Chondrocyte (in vitro differentiated cells): ENCODE measurements at regions not wholly inside any gene's neighbourhood (a gene's known extent, or its start where the extent isn't known, plus 50 kb on each side); places are given as distances from the start of the nearest gene placed in this dataset.

ENCODE experiments used
- DNase-seq: peaks from one replicate; pipeline ENCODE4 v3.0.0; 2021; ENCODE audit warnings: mixed read lengths, low spot score
- H3K27ac Mint-ChIP-seq: one replicate; pipeline ENCODE4 v1.8.0; 2021; ENCODE audit warnings: mild to moderate bottlenecking, moderate library complexity, mixed read lengths; ENCODE audit not compliant: unreplicated experiment
- H3K27me3 Mint-ChIP-seq: 2 replicates; pipeline ENCODE4 v1.8.0; 2021; ENCODE audit warnings: low read depth, mixed read lengths
- H3K36me3 Mint-ChIP-seq: 2 replicates; pipeline ENCODE4 v1.8.0; 2021; ENCODE audit warnings: low read depth, mixed read lengths
- H3K4me1 Mint-ChIP-seq: 2 replicates; pipeline ENCODE4 v1.8.0; 2021; ENCODE audit warnings: low read depth, mild to moderate bottlenecking, mixed read lengths
- H3K4me3 Mint-ChIP-seq: one replicate; pipeline ENCODE4 v1.8.0; 2021; ENCODE audit warnings: mild to moderate bottlenecking, moderate library complexity, mixed read lengths; ENCODE audit not compliant: unreplicated experiment
- H3K9me3 Mint-ChIP-seq: 2 replicates; pipeline ENCODE4 v1.8.0; 2021; ENCODE audit warnings: low read depth, mixed read lengths
- TF ChIP-seq, protein P1 (sequence below): fragments of 200-600 bp; sonication (generic); IDR thresholded peaks from 2 replicates; pipeline ENCODE4 v1.5.0; 2021; ENCODE audit warnings: antibody characterized with exemption, mild to moderate bottlenecking, moderate library complexity

- Mint-ChIP-seq H3K9me3 (peaks cover 4% of the 10 kb centered on the region), H3K27me3 (peaks cover 6% of the 10 kb centered on the region), H3K27ac (no peak overlapping the region), H3K36me3 (no peaks in the 10 kb centered on the region), H3K4me1 (peaks cover 14% of the 10 kb centered on the region), H3K4me3 (no peak overlapping the region)
- DNase-seq, result no peak
- TF ChIP-seq, protein P1, sequence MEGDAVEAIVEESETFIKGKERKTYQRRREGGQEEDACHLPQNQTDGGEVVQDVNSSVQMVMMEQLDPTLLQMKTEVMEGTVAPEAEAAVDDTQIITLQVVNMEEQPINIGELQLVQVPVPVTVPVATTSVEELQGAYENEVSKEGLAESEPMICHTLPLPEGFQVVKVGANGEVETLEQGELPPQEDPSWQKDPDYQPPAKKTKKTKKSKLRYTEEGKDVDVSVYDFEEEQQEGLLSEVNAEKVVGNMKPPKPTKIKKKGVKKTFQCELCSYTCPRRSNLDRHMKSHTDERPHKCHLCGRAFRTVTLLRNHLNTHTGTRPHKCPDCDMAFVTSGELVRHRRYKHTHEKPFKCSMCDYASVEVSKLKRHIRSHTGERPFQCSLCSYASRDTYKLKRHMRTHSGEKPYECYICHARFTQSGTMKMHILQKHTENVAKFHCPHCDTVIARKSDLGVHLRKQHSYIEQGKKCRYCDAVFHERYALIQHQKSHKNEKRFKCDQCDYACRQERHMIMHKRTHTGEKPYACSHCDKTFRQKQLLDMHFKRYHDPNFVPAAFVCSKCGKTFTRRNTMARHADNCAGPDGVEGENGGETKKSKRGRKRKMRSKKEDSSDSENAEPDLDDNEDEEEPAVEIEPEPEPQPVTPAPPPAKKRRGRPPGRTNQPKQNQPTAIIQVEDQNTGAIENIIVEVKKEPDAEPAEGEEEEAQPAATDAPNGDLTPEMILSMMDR, result no peak
Observed at GRCh38 chr6:14619419-14619781, 501.8 kb downstream of the CD83 start.

GRCh38 chr6:14620522-14620921 lies 502.9 kb downstream of the CD83 start:
- TF ChIP-seq, protein P1, result no peak

DNA sequence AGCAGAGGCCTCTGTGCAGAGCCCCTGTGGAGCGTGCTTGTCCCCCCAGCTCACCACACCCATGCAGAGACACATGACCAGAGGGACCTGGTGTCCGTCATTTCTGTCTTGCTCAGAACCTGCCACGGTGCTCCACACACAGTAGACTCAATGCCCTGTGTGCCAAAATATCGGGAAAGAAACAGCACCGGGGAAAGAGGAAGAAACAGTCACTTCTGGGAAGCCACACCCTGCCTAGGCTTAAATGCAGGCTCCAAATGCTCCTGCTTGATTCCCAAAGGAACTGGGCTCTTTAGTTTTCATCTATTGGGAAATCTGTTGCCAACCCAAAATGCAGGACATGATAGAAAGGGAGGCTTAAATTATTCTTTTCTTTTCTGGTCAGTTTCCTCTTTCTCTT lies 503.9 kb downstream of the CD83 start:
- Mint-ChIP-seq H3K36me3 (no peaks in the 10 kb centered on the region), H3K9me3 (no peaks in the 10 kb centered on the region), H3K27me3 (peaks cover 11% of the 10 kb centered on the region), H3K27ac (no peak overlapping the region), H3K4me3 (no peak overlapping the region), H3K4me1 (peaks cover 14% of the 10 kb centered on the region)
- TF ChIP-seq, protein P1, result no peak
- no peak for DNase-seq

More at GRCh38 chr6:14620522-14620921, 502.9 kb downstream of the CD83 start:
- Mint-ChIP-seq H3K4me3 (no peak overlapping the region), H3K27ac (no peak overlapping the region), H3K9me3 (peaks cover 1% of the 10 kb centered on the region), H3K36me3 (no peaks in the 10 kb centered on the region), H3K4me1 (peaks cover 14% of the 10 kb centered on the region), H3K27me3 (peaks cover 10% of the 10 kb centered on the region)
- no peak for DNase-seq

DNA sequence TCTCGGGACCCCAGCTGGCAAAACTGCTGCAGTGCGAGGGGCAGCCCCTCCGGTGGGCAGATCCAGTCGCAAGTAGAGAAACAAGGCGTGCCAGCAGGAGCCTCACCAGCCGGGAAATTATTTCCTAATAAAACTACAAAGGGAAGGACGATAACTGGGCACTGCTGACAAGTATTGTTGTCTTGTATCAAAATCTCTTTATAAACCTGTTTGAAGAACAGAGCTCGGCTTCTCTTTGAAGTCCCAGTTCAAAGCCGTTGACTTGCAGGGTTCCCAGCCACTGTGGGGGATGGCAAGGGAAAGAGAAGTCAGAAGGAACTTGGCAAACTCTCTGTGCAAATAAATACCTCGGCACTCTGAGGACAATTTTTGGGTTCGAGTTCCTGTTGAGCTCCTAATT lies 504.5 kb downstream of the CD83 start:
- H3K36me3 Mint-ChIP-seq, result no peaks in the 10 kb centered on the region
- no peak for DNase-seq
- H3K27ac Mint-ChIP-seq, result no peak overlapping the region
- H3K27me3 Mint-ChIP-seq, result peaks cover 11% of the 10 kb centered on the region
- TF ChIP-seq, protein P1, result no peak
- peaks cover 2% of the 10 kb centered on the region for H3K9me3 Mint-ChIP-seq
- no peak overlapping the region for H3K4me3 Mint-ChIP-seq
- H3K4me1 Mint-ChIP-seq, result peaks cover 14% of the 10 kb centered on the region

GRCh38 chr6:14622909-14623505 lies 505.4 kb downstream of the CD83 start:
- no peak overlapping the region for H3K27ac Mint-ChIP-seq

More at GRCh38 chr6:14622909-14623505, 505.4 kb downstream of the CD83 start:
- DNase-seq, result no peak
- Mint-ChIP-seq H3K4me3 (no peak overlapping the region), H3K36me3 (no peaks in the 10 kb centered on the region), H3K4me1 (peaks cover 14% of the 10 kb centered on the region), H3K9me3 (peaks cover 8% of the 10 kb centered on the region), H3K27me3 (peaks cover 11% of the 10 kb centered on the region)
- TF ChIP-seq, protein P1, result no peak
